ENCODE measurements at regions not wholly inside any gene's neighbourhood (a gene's known extent, or its start where the extent isn't known, plus 50 kb on each side); places are given as distances from the start of the nearest gene placed in this dataset.

DNA sequence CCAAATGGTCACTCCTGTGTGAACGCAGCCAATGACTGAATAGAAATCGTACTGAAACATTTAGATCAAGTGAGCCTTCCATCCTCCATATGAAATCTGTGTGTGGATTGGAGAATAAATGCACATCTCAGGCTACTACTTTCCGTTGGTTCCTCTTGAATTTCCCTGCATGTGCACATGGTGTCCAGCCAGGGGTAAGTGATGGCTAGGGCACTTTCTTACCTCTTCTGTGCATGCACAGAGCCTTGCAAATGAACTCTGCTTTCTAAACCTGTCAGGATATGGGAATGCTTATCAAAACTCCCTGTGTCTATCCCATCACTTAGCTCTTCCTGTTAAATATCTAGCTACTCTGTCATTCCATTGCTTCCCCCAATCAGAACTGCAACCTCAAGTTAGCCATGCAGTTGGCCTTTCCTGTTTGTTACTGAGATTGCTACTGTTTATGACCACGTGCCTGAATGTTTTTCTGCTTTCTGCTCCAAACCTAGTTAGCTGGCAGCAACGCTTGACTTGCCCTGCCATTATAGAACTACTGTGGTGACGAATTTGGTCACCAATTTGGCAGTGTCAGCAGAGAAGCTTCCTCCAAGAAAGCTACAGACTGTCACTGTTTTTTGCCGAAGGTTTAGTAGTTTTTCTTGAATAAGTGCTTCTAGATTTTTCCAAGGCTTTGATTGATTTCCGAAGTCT is 661.6 kb downstream of the LRRC70 start:
- no peak for DNase-seq (ENCODE audit: low read depth)
- TF ChIP-seq CTCF (IDR thresholded peaks at IDR 0.05; ENCODE audit: low read depth, low read length) (no peak), MAX (IDR thresholded peaks at IDR 0.05; ENCODE audit: low read depth, low read length) (no peak), MYC (IDR thresholded peaks at IDR 0.05; ENCODE audit: low read depth, low read length) (no peak), POLR2A (IDR thresholded peaks at IDR 0.05; ENCODE audit: extremely low read depth, insufficient read length) (no peak)
- no peak overlapping the region for H3K4me3 ChIP-seq (ENCODE audit: low read depth, low read length)

- TF ChIP-seq MYC (IDR thresholded peaks at IDR 0.05; ENCODE audit: low read depth, low read length) (no peak), MAX (IDR thresholded peaks at IDR 0.05; ENCODE audit: low read depth, low read length) (no peak), CTCF (IDR thresholded peaks at IDR 0.05; ENCODE audit: low read depth, low read length) (no peak), POLR2A (IDR thresholded peaks at IDR 0.05; ENCODE audit: extremely low read depth, insufficient read length) (no peak)
- H3K4me3 ChIP-seq (ENCODE audit: low read depth, low read length) = no peak overlapping the region
These were observed 655.3 kb downstream of the LRRC70 start for GRCh38 chr5:63233911-63234310.

DNA sequence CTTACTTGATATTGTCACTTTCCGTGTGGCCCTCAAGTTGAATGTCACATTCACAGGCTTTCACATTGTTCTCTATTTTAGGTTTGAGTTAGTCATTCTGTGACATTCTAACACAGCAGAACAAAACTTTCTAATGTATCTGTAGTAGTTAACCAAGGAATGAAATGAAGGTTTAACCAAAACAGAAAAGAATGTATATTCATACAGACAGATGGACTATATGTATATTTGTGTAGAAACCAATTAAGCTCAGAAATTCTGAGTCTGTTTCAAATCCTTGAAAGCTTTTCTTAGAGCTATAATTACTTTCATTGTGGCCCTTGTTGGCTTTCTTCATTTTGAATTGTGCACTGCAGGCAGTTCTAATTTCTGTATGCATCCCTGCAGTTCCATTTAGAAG is 654.7 kb downstream of the LRRC70 start:
- no peak overlapping the region for H3K4me3 ChIP-seq (ENCODE audit: low read depth, low read length)
- TF ChIP-seq POLR2A (IDR thresholded peaks at IDR 0.05; ENCODE audit: extremely low read depth, insufficient read length) (no peak), MYC (IDR thresholded peaks at IDR 0.05; ENCODE audit: low read depth, low read length) (no peak)
- no peak for DNase-seq (ENCODE audit: low read depth)

More at GRCh38 chr5:63233911-63234310, 655.3 kb downstream of the LRRC70 start:
- no peak for DNase-seq (ENCODE audit: low read depth)

DNA sequence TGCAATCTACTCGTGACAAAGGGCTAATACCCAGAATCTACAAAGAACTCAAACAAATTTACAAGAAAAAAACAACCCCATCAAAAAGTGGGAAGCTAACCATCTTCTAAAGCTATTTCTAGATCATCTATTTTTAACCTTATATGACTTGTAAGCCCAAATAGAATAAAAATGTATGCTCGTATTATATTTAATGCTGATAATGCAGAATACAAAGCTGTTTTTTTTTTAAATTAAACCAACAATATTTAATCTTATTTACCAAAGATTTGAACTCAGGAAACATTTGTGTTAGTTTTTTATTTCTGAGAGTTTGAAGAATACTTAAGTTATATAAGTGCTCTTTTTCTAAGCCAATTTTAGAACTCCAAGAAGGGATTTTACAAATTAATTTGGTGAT is 652.1 kb downstream of the LRRC70 start:
- TF ChIP-seq MYC (IDR thresholded peaks at IDR 0.05; ENCODE audit: low read depth, low read length) = no peak
- no peak for TF ChIP-seq CTCF (IDR thresholded peaks at IDR 0.05; ENCODE audit: low read depth, low read length)
- no peak overlapping the region for H3K4me3 ChIP-seq (ENCODE audit: low read depth, low read length)
- no peak for DNase-seq (ENCODE audit: low read depth)

GRCh38 chr5:63228154-63228553 is 649.5 kb downstream of the LRRC70 start:
- DNase-seq (ENCODE audit: low read depth) = no peak
- TF ChIP-seq MYC (IDR thresholded peaks at IDR 0.05; ENCODE audit: low read depth, low read length) = no peak
- no peak overlapping the region for H3K4me3 ChIP-seq (ENCODE audit: low read depth, low read length)

DNA sequence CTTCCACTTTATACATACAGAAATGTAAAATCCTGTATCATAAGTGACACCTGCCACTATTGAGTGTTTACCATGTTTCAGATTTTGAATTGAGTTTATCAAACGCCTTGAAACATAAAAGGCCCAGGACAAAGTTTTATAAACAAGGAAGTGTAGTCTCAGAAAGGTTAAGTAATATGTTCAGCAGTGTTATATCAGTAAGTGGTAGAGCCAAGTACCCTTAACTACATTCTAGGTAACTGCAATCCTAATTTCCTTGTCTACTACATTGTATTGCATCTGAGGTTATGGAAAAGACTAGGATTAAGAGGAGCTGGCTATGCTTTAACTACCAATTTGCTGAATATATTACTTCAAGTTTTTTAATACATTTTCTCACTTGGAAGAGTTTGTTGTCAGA is 641.6 kb downstream of the LRRC70 start:
- TF ChIP-seq POLR2A (IDR thresholded peaks at IDR 0.05; ENCODE audit: extremely low read depth, insufficient read length) (no peak), MYC (IDR thresholded peaks at IDR 0.05; ENCODE audit: low read depth, low read length) (no peak), CTCF (IDR thresholded peaks at IDR 0.05; ENCODE audit: low read depth, low read length) (no peak), MAX (IDR thresholded peaks at IDR 0.05; ENCODE audit: low read depth, low read length) (no peak)
- H3K4me3 ChIP-seq (ENCODE audit: low read depth, low read length) = no peak overlapping the region
- DNase-seq (ENCODE audit: low read depth) = no peak

DNA sequence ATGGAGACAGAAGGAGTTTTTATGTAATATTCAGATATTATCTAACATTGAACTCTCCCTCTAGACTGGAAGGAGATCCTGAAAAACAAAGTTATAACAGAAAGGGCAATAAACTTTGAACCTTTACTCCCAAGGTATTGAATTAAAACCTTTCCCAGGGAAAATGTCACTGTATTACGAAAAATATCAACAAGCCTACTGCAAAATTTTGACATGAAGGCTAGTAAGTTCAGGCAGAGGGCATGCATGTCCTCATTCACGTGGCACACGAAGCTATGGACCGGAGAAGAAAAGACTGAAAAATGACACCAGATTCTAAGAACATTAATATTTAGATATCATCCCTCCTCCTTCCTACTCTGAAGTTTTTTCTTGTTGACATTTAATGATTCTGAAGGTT is 638.8 kb downstream of the LRRC70 start:
- TF ChIP-seq POLR2A (IDR thresholded peaks at IDR 0.05; ENCODE audit: extremely low read depth, insufficient read length) (no peak), CTCF (IDR thresholded peaks at IDR 0.05; ENCODE audit: low read depth, low read length) (no peak), MYC (IDR thresholded peaks at IDR 0.05; ENCODE audit: low read depth, low read length) (no peak), MAX (IDR thresholded peaks at IDR 0.05; ENCODE audit: low read depth, low read length) (no peak)
- H3K4me3 ChIP-seq (ENCODE audit: low read depth, low read length) = no peak overlapping the region
- no peak for DNase-seq (ENCODE audit: low read depth)
